Astrocyte (in vitro differentiated cells and primary cell): ENCODE measurements at regions not wholly inside any gene's neighbourhood (a gene's known extent, or its start where the extent isn't known, plus 50 kb on each side); places are given as distances from the start of the nearest gene placed in this dataset.

Experiments
- CTCF ChIP-seq: IDR thresholded peaks from 2 replicates; pipeline ENCODE4 v1.5.1; 2011; ENCODE audit warnings: low read depth, mild to moderate bottlenecking, inconsistent platforms, low read length, moderate library complexity; ENCODE audit not compliant: insufficient read depth
- EZH2 ChIP-seq: IDR thresholded peaks from 2 replicates; pipeline ENCODE4 v1.6.1; 2012; ENCODE audit warnings: mild to moderate bottlenecking, low read length, inconsistent platforms; ENCODE audit not compliant: insufficient read depth

DNA sequence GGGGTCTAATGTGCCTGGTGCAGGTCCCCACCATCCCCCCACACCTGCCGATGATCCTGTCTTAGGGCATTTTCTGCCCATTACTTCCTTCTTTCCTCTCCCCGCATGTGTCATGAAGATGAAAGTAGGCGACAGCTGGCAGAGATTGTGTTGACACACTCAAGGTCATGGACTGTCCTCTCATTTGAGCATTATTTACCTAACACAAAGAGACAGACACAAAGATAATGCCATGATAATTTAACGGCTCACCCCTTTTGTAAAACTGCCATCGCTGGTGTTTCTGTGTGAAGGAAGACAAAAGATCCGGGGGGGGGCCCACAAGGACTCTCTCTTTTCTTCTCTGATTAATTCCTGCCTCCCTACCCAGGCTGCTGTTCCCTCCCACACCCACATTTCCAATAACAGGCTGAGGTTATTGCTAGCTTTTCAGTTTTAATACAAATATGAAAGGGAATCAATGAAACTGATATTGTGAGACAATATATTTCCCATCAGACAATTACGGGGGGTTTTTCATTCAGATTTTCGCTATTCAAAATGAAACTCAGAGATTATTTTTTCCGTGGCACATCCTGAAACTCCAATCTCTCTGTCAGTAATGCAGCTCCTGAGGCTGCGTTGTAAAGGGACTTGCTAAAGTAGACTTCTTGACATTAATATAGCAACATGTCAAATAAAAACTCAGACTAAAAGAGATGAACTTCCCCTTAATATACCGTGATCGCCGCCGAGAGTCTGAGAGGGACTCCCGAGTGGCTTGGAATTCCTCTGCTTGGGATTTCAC is 561.1 kb downstream of the NPHP4 start:
- TF ChIP-seq CTCF (no peak), EZH2 (no peak)
